ENCODE measurements at regions not wholly inside any gene's neighbourhood (a gene's known extent, or its start where the extent isn't known, plus 50 kb on each side); places are given as distances from the start of the nearest gene placed in this dataset.

GRCh38 chr2:149800624-149801542 is 213.3 kb upstream of the MMADHC start:
- Mint-ChIP-seq H3K4me1 (ENCODE audit: low read depth in 2 of 2) (no peaks in the 10 kb centered on the region), H3K9me3 (no peaks in the 10 kb centered on the region), H3K27ac (no peak overlapping the region), H3K36me3 (no peaks in the 10 kb centered on the region), H3K4me3 (no peak overlapping the region), H3K27me3 (no peaks in the 10 kb centered on the region)
- DNase-seq (ENCODE audit: low spot score) = no peak
- no peak for ATAC-seq

- DNase-seq (ENCODE audit: low spot score) (no peak), ATAC-seq (no peak)
- peaks cover 5% of the 10 kb centered on the region for H3K9me3 Mint-ChIP-seq
- no peaks in the 10 kb centered on the region for H3K36me3 Mint-ChIP-seq
- no peaks in the 10 kb centered on the region for H3K27me3 Mint-ChIP-seq
- H3K4me3 Mint-ChIP-seq = no peak overlapping the region
- H3K27ac Mint-ChIP-seq = no peak overlapping the region
- H3K4me1 Mint-ChIP-seq (ENCODE audit: low read depth in 2 of 2) = no peaks in the 10 kb centered on the region
Measured at GRCh38 chr2:149799013-149799705, 211.6 kb upstream of the MMADHC start.

- DNase-seq (ENCODE audit: low spot score) = no peak
- peaks cover 12% of the 10 kb centered on the region for H3K36me3 Mint-ChIP-seq
- no peak overlapping the region for H3K27ac Mint-ChIP-seq
- H3K9me3 Mint-ChIP-seq = peaks cover 14% of the 10 kb centered on the region
- ATAC-seq = no peak
- no peak overlapping the region for H3K4me3 Mint-ChIP-seq
- H3K27me3 Mint-ChIP-seq = no peaks in the 10 kb centered on the region
- no peaks in the 10 kb centered on the region for H3K4me1 Mint-ChIP-seq (ENCODE audit: low read depth in 2 of 2)
Measured at GRCh38 chr2:149797030-149797429, 209.5 kb upstream of the MMADHC start.

- H3K4me3 Mint-ChIP-seq = no peak overlapping the region
- peaks cover 12% of the 10 kb centered on the region for H3K36me3 Mint-ChIP-seq
- H3K9me3 Mint-ChIP-seq = peaks cover 25% of the 10 kb centered on the region
- DNase-seq (ENCODE audit: low spot score) (no peak), ATAC-seq (no peak)
- no peaks in the 10 kb centered on the region for H3K4me1 Mint-ChIP-seq (ENCODE audit: low read depth in 2 of 2)
- H3K27me3 Mint-ChIP-seq = no peaks in the 10 kb centered on the region
- H3K27ac Mint-ChIP-seq = no peak overlapping the region
Measured at GRCh38 chr2:149789549-149789948, 202.0 kb upstream of the MMADHC start.

DNA sequence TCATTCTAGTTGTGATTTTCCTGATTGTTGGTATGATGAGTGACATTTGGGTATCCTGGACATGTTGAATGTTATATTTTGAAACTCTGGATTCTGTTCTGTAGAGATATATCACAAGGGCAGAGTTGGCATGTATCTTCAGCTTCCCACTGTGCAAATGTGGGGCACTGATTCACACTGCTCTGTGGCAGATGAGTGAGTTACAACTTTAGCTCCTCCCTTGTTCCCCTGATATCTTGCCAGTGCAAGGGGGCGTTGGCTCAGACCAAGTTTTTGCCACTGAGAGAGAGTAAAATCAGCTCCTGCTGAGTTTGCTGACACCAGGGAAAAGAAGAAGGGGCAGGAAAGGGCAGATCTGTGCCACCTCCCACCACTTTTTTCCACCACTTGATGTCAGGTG is 199.6 kb upstream of the MMADHC start:
- H3K4me1 Mint-ChIP-seq (ENCODE audit: low read depth in 2 of 2) = no peaks in the 10 kb centered on the region
- H3K27me3 Mint-ChIP-seq = no peaks in the 10 kb centered on the region
- no peak overlapping the region for H3K27ac Mint-ChIP-seq
- no peak overlapping the region for H3K4me3 Mint-ChIP-seq
- no peaks in the 10 kb centered on the region for H3K36me3 Mint-ChIP-seq
- H3K9me3 Mint-ChIP-seq = peaks cover 18% of the 10 kb centered on the region
- DNase-seq (ENCODE audit: low spot score) (no peak), ATAC-seq (no peak)

- H3K9me3 Mint-ChIP-seq = peaks cover 25% of the 10 kb centered on the region
- no peaks in the 10 kb centered on the region for H3K4me1 Mint-ChIP-seq (ENCODE audit: low read depth in 2 of 2)
- H3K36me3 Mint-ChIP-seq = no peaks in the 10 kb centered on the region
- no peak for ATAC-seq
- no peaks in the 10 kb centered on the region for H3K27me3 Mint-ChIP-seq
- H3K4me3 Mint-ChIP-seq = no peak overlapping the region
- no peak overlapping the region for H3K27ac Mint-ChIP-seq
- DNase-seq (ENCODE audit: low spot score) = no peak
Measured at GRCh38 chr2:149783284-149783683, 195.7 kb upstream of the MMADHC start.

- Mint-ChIP-seq H3K4me1 (ENCODE audit: low read depth in 2 of 2) (no peaks in the 10 kb centered on the region), H3K27me3 (no peaks in the 10 kb centered on the region), H3K36me3 (no peaks in the 10 kb centered on the region), H3K9me3 (peaks cover 23% of the 10 kb centered on the region), H3K27ac (no peak overlapping the region), H3K4me3 (no peak overlapping the region)
- ATAC-seq (no peak), DNase-seq (ENCODE audit: low spot score) (no peak)
Measured at GRCh38 chr2:149782572-149782971, 195.0 kb upstream of the MMADHC start.

GRCh38 chr2:149781263-149781808 is 193.8 kb upstream of the MMADHC start:
- no peak overlapping the region for H3K4me3 Mint-ChIP-seq
- H3K27me3 Mint-ChIP-seq = no peaks in the 10 kb centered on the region
- H3K9me3 Mint-ChIP-seq = peaks cover 20% of the 10 kb centered on the region
- no peak overlapping the region for H3K27ac Mint-ChIP-seq
- DNase-seq (ENCODE audit: low spot score) (no peak), ATAC-seq (no peak)
- H3K36me3 Mint-ChIP-seq = no peaks in the 10 kb centered on the region
- H3K4me1 Mint-ChIP-seq (ENCODE audit: low read depth in 2 of 2) = no peaks in the 10 kb centered on the region

- no peak for ATAC-seq
- DNase-seq (ENCODE audit: low spot score) = no peak
- Mint-ChIP-seq H3K27me3 (no peaks in the 10 kb centered on the region), H3K36me3 (no peaks in the 10 kb centered on the region), H3K4me3 (no peak overlapping the region), H3K27ac (no peak overlapping the region), H3K4me1 (ENCODE audit: low read depth in 2 of 2) (no peaks in the 10 kb centered on the region), H3K9me3 (peaks cover 3% of the 10 kb centered on the region)
Measured at GRCh38 chr2:149773006-149773405, 185.4 kb upstream of the MMADHC start.

DNA sequence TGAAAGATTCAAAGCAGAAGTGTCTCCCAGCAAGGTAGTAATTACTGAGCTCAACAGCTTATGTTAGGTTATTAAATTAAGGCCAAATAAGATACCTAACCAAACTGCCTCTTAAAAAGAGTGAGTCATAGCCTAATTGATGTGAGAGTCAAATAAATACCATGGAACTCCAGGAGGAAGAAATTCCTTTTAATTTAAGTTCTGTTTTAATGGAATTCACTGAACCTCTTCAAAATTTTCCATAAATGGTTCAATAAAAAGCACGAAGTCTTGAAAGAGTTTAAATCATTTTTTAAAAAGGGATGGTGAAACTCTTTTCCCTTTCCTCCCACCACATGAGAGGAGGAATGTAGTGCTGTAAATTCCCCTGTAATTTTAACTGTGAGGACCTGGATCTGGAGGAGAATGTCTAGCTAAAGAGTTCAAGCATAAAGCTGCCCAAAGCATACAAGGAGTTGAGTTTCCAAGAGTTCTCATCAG is 180.8 kb upstream of the MMADHC start:
- Mint-ChIP-seq H3K27ac (no peak overlapping the region), H3K27me3 (no peaks in the 10 kb centered on the region), H3K4me3 (no peak overlapping the region), H3K36me3 (no peaks in the 10 kb centered on the region), H3K4me1 (ENCODE audit: low read depth in 2 of 2) (no peaks in the 10 kb centered on the region), H3K9me3 (no peaks in the 10 kb centered on the region)
- ATAC-seq (no peak), DNase-seq (ENCODE audit: low spot score) (no peak)

- H3K9me3 Mint-ChIP-seq = no peaks in the 10 kb centered on the region
- H3K27me3 Mint-ChIP-seq = no peaks in the 10 kb centered on the region
- H3K4me1 Mint-ChIP-seq (ENCODE audit: low read depth in 2 of 2) = no peaks in the 10 kb centered on the region
- no peak overlapping the region for H3K27ac Mint-ChIP-seq
- no peak overlapping the region for H3K4me3 Mint-ChIP-seq
- no peaks in the 10 kb centered on the region for H3K36me3 Mint-ChIP-seq
- DNase-seq (ENCODE audit: low spot score) (no peak), ATAC-seq (no peak)
Measured at GRCh38 chr2:149767516-149767974, 180.0 kb upstream of the MMADHC start.

DNA sequence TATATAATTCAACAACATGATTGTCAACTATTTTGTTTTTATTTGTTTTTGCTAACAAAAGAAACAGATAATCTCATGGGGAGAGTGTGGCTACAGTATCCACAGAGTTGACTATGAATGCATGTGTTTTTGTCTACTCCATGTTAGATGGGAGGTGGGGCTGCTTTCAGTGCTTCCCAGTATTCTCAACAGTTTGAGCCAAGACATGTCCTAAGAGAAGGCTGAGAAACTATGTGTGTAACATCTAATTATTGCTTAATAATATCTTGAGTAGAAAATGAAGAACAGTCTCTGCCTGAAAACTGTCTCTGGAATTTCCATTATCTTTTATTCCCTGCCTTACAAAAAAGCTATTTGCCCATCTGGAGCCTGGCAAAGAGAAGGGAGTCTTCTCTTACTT is 178.8 kb upstream of the MMADHC start:
- Mint-ChIP-seq H3K9me3 (no peaks in the 10 kb centered on the region), H3K4me1 (ENCODE audit: low read depth in 2 of 2) (no peaks in the 10 kb centered on the region), H3K36me3 (peaks cover 4% of the 10 kb centered on the region), H3K4me3 (no peak overlapping the region), H3K27ac (no peak overlapping the region), H3K27me3 (no peaks in the 10 kb centered on the region)
- ATAC-seq (no peak), DNase-seq (ENCODE audit: low spot score) (no peak)

DNA sequence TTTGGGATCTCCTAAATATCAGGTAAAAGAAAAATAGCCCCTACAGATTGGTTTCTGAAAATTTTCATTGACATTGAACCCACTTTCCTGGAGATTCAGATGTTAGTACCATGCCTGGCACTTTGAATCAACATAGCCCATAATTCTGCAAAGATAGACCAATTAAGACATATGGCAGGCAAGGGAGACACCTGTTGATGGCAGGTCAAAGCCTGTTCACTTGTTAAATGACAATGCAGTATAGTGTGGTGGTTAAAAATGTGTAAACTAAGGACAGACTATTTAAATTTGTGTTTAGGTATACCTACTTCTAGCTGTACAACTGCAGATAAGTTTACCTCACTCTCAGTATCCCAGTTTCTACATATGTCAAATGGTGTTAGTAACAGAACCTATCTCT is 178.1 kb upstream of the MMADHC start:
- Mint-ChIP-seq H3K4me3 (no peak overlapping the region), H3K27ac (no peak overlapping the region), H3K4me1 (ENCODE audit: low read depth in 2 of 2) (no peaks in the 10 kb centered on the region), H3K27me3 (no peaks in the 10 kb centered on the region), H3K36me3 (peaks cover 4% of the 10 kb centered on the region), H3K9me3 (no peaks in the 10 kb centered on the region)
- ATAC-seq = no peak
- DNase-seq (ENCODE audit: low spot score) = no peak

DNA sequence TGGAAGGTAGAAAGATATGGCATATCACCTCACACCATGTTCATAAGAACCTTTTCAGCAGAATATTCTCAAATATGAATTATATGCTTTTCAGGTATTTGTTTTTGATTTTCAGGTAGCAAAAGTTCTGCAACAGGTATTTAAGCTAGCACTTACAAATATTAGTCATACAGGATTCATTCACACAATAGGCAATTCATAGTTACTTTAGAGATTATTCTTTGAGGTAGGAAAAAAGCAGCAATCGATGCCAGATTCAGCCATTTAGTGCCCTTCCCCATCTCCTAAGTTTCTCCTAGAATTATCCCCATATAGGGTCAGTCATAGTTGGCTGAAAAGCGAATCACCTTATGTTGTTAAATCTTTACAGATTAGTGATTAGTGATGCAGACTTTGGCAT is 177.4 kb upstream of the MMADHC start:
- Mint-ChIP-seq H3K4me1 (ENCODE audit: low read depth in 2 of 2) (no peaks in the 10 kb centered on the region), H3K27ac (no peak overlapping the region), H3K4me3 (no peak overlapping the region), H3K9me3 (no peaks in the 10 kb centered on the region), H3K36me3 (peaks cover 4% of the 10 kb centered on the region), H3K27me3 (no peaks in the 10 kb centered on the region)
- DNase-seq (ENCODE audit: low spot score) = no peak
- no peak for ATAC-seq
